HCT116 (cell line): ENCODE measurements at regions not wholly inside any gene's neighbourhood (a gene's known extent, or its start where the extent isn't known, plus 50 kb on each side); places are given as distances from the start of the nearest gene placed in this dataset.

Source experiments
- ATAC-seq: fragments of 200-7000 bp; cut with Tn5 transposase; 2 replicates; pipeline ENCODE4 v1.9.1; 2020; ENCODE audit warnings: mild to moderate bottlenecking, moderate library complexity
- BruUV-seq: library from RNA; stranded (reverse); fragments of 400-500 nt; replicated peaks from 2 replicates; lab custom pipeline; 2021; lab: Mats Ljungman, UMichigan
- CTCF ChIA-PET: fragments of 300-600 bp; sonication (Branson Sonifier 250); formaldehyde crosslinking; loops from one replicate; lab custom pipeline; 2021; ENCODE audit warnings: antibody characterized with exemption; lab: Charles Lee
- POLR2A ChIA-PET: fragments of 300-600, 350-600 bp; sonication (Branson Sonifier 250); formaldehyde crosslinking; loops from one replicate; lab custom pipeline; 2021; ENCODE audit warnings: antibody characterized with exemption; lab: Charles Lee
- RAD21 ChIA-PET, 2 experiments: fragments of 300-600 bp; sonication (Branson Sonifier 250); formaldehyde crosslinking; loops; one replicate each; lab custom pipeline; 2023; ENCODE audit warnings: low total read pairs in 2 of 2; ENCODE audit not compliant: uncharacterized antibody in 2 of 2, unreplicated experiment in 2 of 2, low non-redundant PET in 1 of 2; lab: Charles Lee
- DNase-seq: peaks from one replicate; pipeline ENCODE4 v3.0.0-alpha.2; 2010; ENCODE audit warnings: low read depth, low spot score
- H2AFZ ChIP-seq: fragments of 200-600 bp; shearing (Covaris generic), sonication (generic); 2 replicates; pipeline ENCODE4 v1.6.1; 2017; ENCODE audit warnings: low read depth, mixed run types, mixed read lengths, antibody characterized with exemption, low read length; ENCODE audit not compliant: poor library complexity, severe bottlenecking
- H3K27ac ChIP-seq: 2 replicates; pipeline ENCODE4 v1.5.1; 2012; ENCODE audit warnings: low read depth, low read length
- H3K27me3 ChIP-seq: fragments of 200-600 bp; sonication (generic); 2 replicates; pipeline ENCODE4 v1.6.1; 2016; ENCODE audit warnings: mixed run types, low read length, mixed read lengths; ENCODE audit not compliant: insufficient read depth
- H3K36me3 ChIP-seq, 2 experiments: fragments of 200-500 bp in 1 of 2; fragments of 200-600 bp in 1 of 2; sonication (Bioruptor generic) in 1 of 2; sonication (generic) in 1 of 2; 2 replicates each; pipeline versions ENCODE4 v1.5.1 to v1.6.1; 2014 to 2016; ENCODE audit warnings: low read length in 2 of 2, inconsistent platforms in 1 of 2, mixed read lengths in 1 of 2, mixed run types in 1 of 2; ENCODE audit not compliant: insufficient read depth in 2 of 2, control insufficient read depth in 1 of 2
- H3K4me1 ChIP-seq, 2 experiments: fragments of 200-600 bp in 1 of 2; sonication (generic) in 1 of 2; 2 replicates each; pipeline versions ENCODE4 v1.5.1 to v1.6.1; 2012 to 2017; ENCODE audit warnings: low read length in 2 of 2, inconsistent platforms in 1 of 2, mild to moderate bottlenecking in 1 of 2, mixed read lengths in 1 of 2, mixed run types in 1 of 2, moderate library complexity in 1 of 2; ENCODE audit not compliant: insufficient read depth in 2 of 2, control insufficient read depth in 1 of 2
- H3K4me2 ChIP-seq: fragments of 200-600 bp; sonication (generic); 2 replicates; pipeline ENCODE4 v1.6.1; 2017; ENCODE audit warnings: mixed run types, low read length, mixed read lengths
- H3K4me3 ChIP-seq, 2 experiments: fragments of 200-600 bp in 1 of 2; sonication (generic) in 1 of 2; replicated peaks in 1 of 2; 2 replicates each; pipeline ENCODE4 v1.5.1; 2011 to 2016; ENCODE audit warnings: low read length in 2 of 2, control low read depth in 1 of 2, low read depth in 1 of 2, mild to moderate bottlenecking in 1 of 2, mixed read lengths in 1 of 2, mixed run types in 1 of 2
- H3K79me2 ChIP-seq: fragments of 200-600 bp; sonication (generic); 2 replicates; pipeline ENCODE4 v1.6.1; 2017; ENCODE audit warnings: mild to moderate bottlenecking, mixed run types, low read length, moderate library complexity, mixed read lengths; ENCODE audit not compliant: insufficient read depth
- H3K9ac ChIP-seq: fragments of 200-600 bp; sonication (generic); 2 replicates; pipeline ENCODE4 v1.6.1; 2016; ENCODE audit warnings: low read length, mixed read lengths
- H3K9me2 ChIP-seq: fragments of 200-600 bp; sonication (generic), shearing (Covaris generic); 2 replicates; pipeline ENCODE4 v1.6.1; 2017; ENCODE audit warnings: mixed run types, mild to moderate bottlenecking, moderate library complexity; ENCODE audit not compliant: insufficient read depth
- H3K9me3 ChIP-seq, 2 experiments: fragments of 200-500 bp in 1 of 2; fragments of 200-600 bp in 1 of 2; sonication (Bioruptor generic) in 1 of 2; sonication (generic) in 1 of 2; 2 replicates each; pipeline ENCODE4 v1.6.1; 2014 to 2017; ENCODE audit warnings: low read length in 2 of 2, mixed read lengths in 2 of 2, inconsistent platforms in 1 of 2, low read depth in 1 of 2, mild to moderate bottlenecking in 1 of 2, mixed run types in 1 of 2, moderate library complexity in 1 of 2; ENCODE audit not compliant: control insufficient read depth in 1 of 2, insufficient read depth in 1 of 2
- H4K20me1 ChIP-seq: fragments of 200-600 bp; sonication (generic), shearing (Covaris generic); 2 replicates; pipeline ENCODE4 v1.6.1; 2017; ENCODE audit warnings: mixed run types, mild to moderate bottlenecking, moderate library complexity; ENCODE audit not compliant: insufficient read depth
- ATF3 ChIP-seq: IDR thresholded peaks from 2 replicates; pipeline ENCODE4 v1.6.1; 2012
- CEBPB ChIP-seq: IDR thresholded peaks from 2 replicates; pipeline ENCODE4 v1.6.1; 2012; ENCODE audit warnings: low read depth
- ELF1 ChIP-seq: IDR thresholded peaks from 2 replicates; pipeline ENCODE4 v1.6.1; 2012; ENCODE audit warnings: low read depth, borderline replicate concordance
- EZH2 ChIP-seq: fragments of 200-600 bp; sonication (generic); IDR thresholded peaks from 2 replicates; pipeline ENCODE4 v1.6.1; 2017; ENCODE audit warnings: antibody characterized with exemption, mixed run types
- EZH2phosphoT487 ChIP-seq: fragments of 200-600 bp; IDR thresholded peaks from 2 replicates; pipeline ENCODE4 v1.6.1; 2018; ENCODE audit warnings: antibody characterized with exemption, borderline replicate concordance
- FOSL1 ChIP-seq: IDR thresholded peaks from 2 replicates; pipeline ENCODE4 v1.6.1; 2012; ENCODE audit warnings: low read depth
- MAX ChIP-seq: IDR thresholded peaks from 2 replicates; pipeline ENCODE4 v1.6.1; 2012
- RAD21 ChIP-seq: IDR thresholded peaks from 2 replicates; pipeline ENCODE4 v1.6.1; 2012; ENCODE audit warnings: low read depth, mild to moderate bottlenecking
- REST ChIP-seq: IDR thresholded peaks from 2 replicates; pipeline ENCODE4 v1.6.1; 2012; ENCODE audit warnings: low read depth
- SIN3A ChIP-seq: IDR thresholded peaks from 2 replicates; pipeline ENCODE4 v1.6.1; 2012; ENCODE audit warnings: low read depth
- SP1 ChIP-seq: IDR thresholded peaks from 2 replicates; pipeline ENCODE4 v1.6.1; 2012; ENCODE audit warnings: low read depth
- ZNF274 ChIP-seq: fragments of 200-500 bp; sonication (Bioruptor generic); IDR thresholded peaks from 2 replicates; pipeline ENCODE4 v1.6.1; 2014; ENCODE audit warnings: mild to moderate bottlenecking, low read depth, low read length, inconsistent platforms
- intact Hi-C: fragments of 100-400 bp; cut with micrococcal nuclease; formaldehyde crosslinking; loops from 2 replicates; pipeline ENCODE4 v1.10.0; 2022

- Histone ChIP-seq H3K9me3 (no peaks in the 10 kb centered on the region), H3K27ac (no peak overlapping the region), H3K27me3 (no peaks in the 10 kb centered on the region), H3K4me2 (no peak overlapping the region), H3K4me3 (no peak overlapping the region), H2AFZ (no peak overlapping the region), H3K4me1 (no peaks in the 10 kb centered on the region), H3K9me2 (no peaks in the 10 kb centered on the region), H4K20me1 (no peaks in the 10 kb centered on the region), H3K9ac (no peak overlapping the region), H3K36me3 (no peaks in the 10 kb centered on the region), H3K79me2 (no peaks in the 10 kb centered on the region)
- POLR2A ChIA-PET: no interaction called here
- intact Hi-C loops: no loop called here
- no peak for TF ChIP-seq MAX
- no peak for TF ChIP-seq FOSL1
- no peak for TF ChIP-seq ZNF274
- DNase-seq (no peak), ATAC-seq (no peak)
- CTCF ChIA-PET: no interaction called here
- BruUV-seq: no TSS peak
- RAD21 ChIA-PET: no interaction called here
These were observed 235.4 kb downstream of the PDCD6IP start for GRCh38 chr3:34033839-34034238.

- no TSS peak for BruUV-seq
- no peaks in the 10 kb centered on the region for H3K36me3 ChIP-seq
- no peaks in the 10 kb centered on the region for H3K9me2 ChIP-seq
- DNase-seq (no peak), ATAC-seq (no peak)
- ChIA-PET RAD21 (no interaction called here), CTCF (no interaction called here), POLR2A (no interaction called here)
- no peaks in the 10 kb centered on the region for H3K4me1 ChIP-seq
- H3K79me2 ChIP-seq: no peaks in the 10 kb centered on the region
- no peaks in the 10 kb centered on the region for H3K9me3 ChIP-seq
- H3K4me3 ChIP-seq: no peak overlapping the region
- no peaks in the 10 kb centered on the region for H4K20me1 ChIP-seq
- intact Hi-C loops: no loop called here
- no peak overlapping the region for H3K27ac ChIP-seq
- no peak overlapping the region for H3K9ac ChIP-seq
- no peak for TF ChIP-seq EZH2
- no peak for TF ChIP-seq MAX
- TF ChIP-seq EZH2phosphoT487: no peak
- no peak for TF ChIP-seq SP1
- TF ChIP-seq REST: no peak
- no peak for TF ChIP-seq SIN3A
- TF ChIP-seq ATF3: no peak
- TF ChIP-seq RAD21: no peak
- TF ChIP-seq ELF1: no peak
- TF ChIP-seq CEBPB: no peak
- no peaks in the 10 kb centered on the region for H3K27me3 ChIP-seq
- H3K4me2 ChIP-seq: no peak overlapping the region
- no peak overlapping the region for H2AFZ ChIP-seq
These were observed 236.4 kb downstream of the PDCD6IP start for GRCh38 chr3:34034840-34035239.
